Fibroblast of villous mesenchyme (primary cell): ENCODE measurements at regions not wholly inside any gene's neighbourhood (a gene's known extent, or its start where the extent isn't known, plus 50 kb on each side); places are given as distances from the start of the nearest gene placed in this dataset.

Experiments used
- DNase-seq: peaks from one replicate; pipeline ENCODE4 v3.0.0-alpha.2; 2010; ENCODE audit warnings: low read depth
- H3K4me3 ChIP-seq: 2 replicates; pipeline ENCODE4 v1.5.1; 2011; ENCODE audit warnings: low read depth, mild to moderate bottlenecking, low read length
- TF ChIP-seq, protein P1 (sequence below): IDR thresholded peaks from 2 replicates; pipeline ENCODE4 v1.5.1; 2012; ENCODE audit warnings: low read depth, mild to moderate bottlenecking, low read length; ENCODE audit not compliant: insufficient read depth

DNA sequence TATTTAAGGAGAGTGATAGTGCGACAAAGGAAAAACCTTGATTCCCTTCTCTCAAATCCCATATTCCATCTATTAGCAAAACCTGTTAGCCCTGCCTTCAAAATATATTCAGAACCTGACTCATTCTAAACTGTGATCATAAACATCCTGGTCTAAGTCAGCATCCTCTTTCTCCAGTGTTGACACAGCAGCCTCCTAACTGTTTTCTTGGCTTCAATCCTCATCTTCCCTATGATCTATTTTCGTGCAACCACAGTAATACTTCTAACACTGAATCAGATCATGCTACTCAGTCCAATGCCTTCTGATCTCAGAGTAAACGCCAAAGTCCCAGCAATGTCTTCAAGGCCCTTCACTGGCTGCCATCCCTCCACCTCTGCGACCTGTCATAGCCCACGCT is 785.1 kb downstream of the EDEM1 start:
- DNase-seq, result no peak
- TF ChIP-seq, protein P1, sequence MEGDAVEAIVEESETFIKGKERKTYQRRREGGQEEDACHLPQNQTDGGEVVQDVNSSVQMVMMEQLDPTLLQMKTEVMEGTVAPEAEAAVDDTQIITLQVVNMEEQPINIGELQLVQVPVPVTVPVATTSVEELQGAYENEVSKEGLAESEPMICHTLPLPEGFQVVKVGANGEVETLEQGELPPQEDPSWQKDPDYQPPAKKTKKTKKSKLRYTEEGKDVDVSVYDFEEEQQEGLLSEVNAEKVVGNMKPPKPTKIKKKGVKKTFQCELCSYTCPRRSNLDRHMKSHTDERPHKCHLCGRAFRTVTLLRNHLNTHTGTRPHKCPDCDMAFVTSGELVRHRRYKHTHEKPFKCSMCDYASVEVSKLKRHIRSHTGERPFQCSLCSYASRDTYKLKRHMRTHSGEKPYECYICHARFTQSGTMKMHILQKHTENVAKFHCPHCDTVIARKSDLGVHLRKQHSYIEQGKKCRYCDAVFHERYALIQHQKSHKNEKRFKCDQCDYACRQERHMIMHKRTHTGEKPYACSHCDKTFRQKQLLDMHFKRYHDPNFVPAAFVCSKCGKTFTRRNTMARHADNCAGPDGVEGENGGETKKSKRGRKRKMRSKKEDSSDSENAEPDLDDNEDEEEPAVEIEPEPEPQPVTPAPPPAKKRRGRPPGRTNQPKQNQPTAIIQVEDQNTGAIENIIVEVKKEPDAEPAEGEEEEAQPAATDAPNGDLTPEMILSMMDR, result no peak

DNA sequence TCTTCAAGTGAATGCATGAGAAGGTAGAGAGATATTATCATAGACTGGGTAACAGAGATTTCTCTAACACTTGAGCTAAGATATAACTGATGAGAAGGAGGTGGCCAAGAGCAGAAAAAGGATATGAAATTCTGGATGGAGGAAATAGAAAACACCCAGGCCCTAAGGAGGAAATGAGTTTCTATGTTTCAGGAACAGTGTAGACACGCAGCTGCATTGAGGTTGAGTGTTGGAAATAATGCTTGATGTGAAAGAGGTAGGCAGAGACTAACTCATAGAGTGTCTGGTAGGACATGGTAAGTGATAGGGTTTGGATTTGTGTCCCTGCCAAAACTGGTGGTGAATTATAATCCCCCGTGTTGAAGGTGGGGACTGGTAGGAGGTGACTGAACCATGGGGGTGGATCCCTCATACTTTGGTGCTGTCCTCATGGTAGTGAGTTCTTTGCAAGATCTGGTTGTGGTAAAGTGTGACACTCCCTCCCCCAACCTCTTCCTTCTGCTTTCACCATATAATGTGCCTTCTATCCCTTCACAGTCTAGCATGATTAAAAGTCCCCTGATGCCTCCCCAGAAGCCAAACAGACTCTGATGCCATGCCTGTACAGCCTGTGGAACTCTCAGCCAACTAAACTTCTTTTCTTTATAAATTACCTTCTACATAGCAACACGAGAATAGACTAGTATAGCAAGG is 787.3 kb downstream of the EDEM1 start:
- no peak overlapping the region for H3K4me3 ChIP-seq
- DNase-seq, result no peak
- TF ChIP-seq, protein P1, result no peak

More for the DNA sequence above, 785.1 kb downstream of the EDEM1 start:
- H3K4me3 ChIP-seq, result no peak overlapping the region

DNA sequence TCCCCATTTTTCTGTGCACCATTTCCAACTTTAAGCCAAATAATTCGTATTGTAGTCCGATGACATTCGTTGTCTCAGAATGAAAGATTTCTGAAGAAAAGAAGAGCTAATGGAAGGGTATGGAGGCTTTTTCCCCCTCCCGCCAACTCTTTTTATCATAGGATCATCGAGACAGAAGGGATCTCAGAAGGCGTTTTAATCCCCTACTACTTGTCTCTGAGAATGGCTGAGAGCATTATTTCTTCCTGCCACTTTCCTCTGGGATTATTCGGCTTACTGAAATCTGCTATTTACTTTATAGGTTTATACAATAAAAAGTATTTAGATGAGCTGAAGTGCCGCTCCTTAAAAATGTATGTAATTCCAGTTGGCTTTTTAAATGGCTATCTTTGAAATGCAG is 789.8 kb downstream of the EDEM1 start:
- TF ChIP-seq, protein P1, result no peak
- no peak overlapping the region for H3K4me3 ChIP-seq
- no peak for DNase-seq

DNA sequence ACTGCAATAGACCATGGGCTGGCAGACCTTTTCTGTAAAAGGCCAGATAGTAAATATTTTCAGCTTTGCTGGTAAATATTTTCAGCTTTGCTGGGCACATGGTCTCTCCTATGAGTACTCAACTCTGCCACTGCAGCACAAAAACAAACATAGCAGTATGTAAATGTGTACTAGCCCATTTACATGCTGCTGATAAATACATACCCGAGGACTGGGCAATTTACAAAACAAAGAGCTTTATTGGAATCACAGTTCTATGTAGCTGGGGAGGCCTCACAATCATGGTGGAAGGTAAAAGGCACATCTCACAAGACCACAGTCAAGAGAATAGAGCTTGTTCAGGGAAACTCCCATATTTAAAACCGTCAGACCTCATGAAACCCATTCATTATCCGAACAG is 793.0 kb downstream of the EDEM1 start:
- TF ChIP-seq, protein P1, result no peak
- H3K4me3 ChIP-seq, result no peak overlapping the region
- DNase-seq, result no peak

DNA sequence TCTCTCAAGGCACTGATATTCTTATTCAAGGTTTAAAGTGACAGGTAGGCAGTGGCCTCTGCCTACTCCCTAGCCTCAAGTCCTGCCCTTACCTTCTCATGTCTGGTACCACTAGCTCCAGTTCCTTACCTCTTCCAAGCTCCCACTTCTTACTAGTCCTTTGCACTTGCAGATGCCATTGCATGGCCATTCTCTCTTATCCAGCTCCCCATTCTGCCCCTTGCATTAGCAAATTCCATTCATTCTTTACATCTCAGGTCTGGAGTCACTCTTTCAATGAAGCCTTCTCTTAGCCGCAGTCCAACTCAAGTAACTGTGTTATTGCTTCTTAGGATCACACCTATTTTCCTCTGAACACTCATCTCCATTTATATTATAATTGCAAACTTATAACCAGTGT is 807.1 kb downstream of the EDEM1 start:
- no peak overlapping the region for H3K4me3 ChIP-seq
- TF ChIP-seq, protein P1, result no peak
- DNase-seq, result no peak

DNA sequence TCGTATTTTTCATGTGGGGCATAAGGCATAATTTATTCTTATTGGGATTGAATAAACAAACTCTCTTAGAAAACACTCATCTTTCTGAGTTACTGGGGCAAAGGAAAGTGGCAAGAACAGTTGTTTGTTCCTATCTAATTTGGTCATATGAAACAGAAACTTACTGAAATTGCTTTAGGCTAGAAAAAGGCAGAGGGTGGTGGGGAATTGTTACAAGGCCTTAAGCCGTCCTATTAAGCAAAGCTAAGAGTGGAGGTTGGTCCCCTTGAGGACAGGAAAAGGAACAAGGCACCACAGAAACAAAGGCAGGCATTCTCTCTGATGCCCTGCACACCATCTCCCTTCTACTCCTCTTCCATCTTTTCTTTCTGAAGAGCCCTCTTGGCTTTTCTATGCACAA is 830.9 kb downstream of the EDEM1 start:
- DNase-seq, result no peak
- TF ChIP-seq, protein P1, result no peak
- H3K4me3 ChIP-seq, result no peak overlapping the region

DNA sequence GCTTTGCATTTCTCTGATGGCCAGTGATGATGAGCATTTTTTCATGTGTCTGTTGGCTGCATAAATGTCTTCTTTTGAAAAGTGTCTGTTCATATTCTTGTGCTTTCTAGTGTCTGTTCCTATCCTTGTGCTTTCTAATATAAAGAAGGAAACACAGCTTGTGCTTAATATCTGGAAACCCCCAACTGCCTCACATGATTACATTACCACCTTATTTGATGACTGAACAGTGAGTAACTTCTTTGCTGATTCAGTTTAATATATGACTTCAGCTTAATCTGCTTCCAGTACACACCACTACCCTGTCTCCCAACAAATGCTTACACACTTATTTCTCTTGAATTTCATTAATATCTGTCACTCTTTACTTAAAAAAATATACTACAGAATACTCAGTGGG is 835.1 kb downstream of the EDEM1 start:
- TF ChIP-seq, protein P1, result no peak
- no peak overlapping the region for H3K4me3 ChIP-seq
- DNase-seq, result no peak
